ENCODE measurements at regions not wholly inside any gene's neighbourhood (a gene's known extent, or its start where the extent isn't known, plus 50 kb on each side); places are given as distances from the start of the nearest gene placed in this dataset.

DNA sequence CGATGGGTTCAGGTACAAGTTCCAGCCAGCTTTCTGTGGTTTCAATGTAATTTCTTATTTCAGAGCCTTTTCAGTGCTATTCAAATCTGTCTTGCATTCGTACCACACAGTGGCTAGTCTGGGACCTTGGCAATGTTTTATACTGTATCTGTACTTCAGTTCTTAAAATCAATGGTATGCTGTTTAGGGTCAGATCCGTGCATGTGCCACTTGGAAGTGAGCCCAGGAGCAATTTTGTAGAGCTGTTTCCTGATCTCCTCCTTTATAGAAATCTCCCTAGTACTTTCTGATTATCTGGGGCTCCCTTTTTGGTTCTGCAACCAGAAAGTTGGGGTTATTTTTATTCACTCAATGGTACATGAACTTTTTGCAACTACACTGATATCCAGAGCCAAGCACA, 59.5 kb upstream of the NDUFB4 start:
- TF ChIP-seq, protein P1, sequence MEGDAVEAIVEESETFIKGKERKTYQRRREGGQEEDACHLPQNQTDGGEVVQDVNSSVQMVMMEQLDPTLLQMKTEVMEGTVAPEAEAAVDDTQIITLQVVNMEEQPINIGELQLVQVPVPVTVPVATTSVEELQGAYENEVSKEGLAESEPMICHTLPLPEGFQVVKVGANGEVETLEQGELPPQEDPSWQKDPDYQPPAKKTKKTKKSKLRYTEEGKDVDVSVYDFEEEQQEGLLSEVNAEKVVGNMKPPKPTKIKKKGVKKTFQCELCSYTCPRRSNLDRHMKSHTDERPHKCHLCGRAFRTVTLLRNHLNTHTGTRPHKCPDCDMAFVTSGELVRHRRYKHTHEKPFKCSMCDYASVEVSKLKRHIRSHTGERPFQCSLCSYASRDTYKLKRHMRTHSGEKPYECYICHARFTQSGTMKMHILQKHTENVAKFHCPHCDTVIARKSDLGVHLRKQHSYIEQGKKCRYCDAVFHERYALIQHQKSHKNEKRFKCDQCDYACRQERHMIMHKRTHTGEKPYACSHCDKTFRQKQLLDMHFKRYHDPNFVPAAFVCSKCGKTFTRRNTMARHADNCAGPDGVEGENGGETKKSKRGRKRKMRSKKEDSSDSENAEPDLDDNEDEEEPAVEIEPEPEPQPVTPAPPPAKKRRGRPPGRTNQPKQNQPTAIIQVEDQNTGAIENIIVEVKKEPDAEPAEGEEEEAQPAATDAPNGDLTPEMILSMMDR (IDR thresholded peaks at IDR 0.05) = no peak
- no peak for TF ChIP-seq POLR2A (IDR thresholded peaks at IDR 0.05)
